Non-pigmented ciliary epithelial cell (primary cell): ENCODE measurements at regions not wholly inside any gene's neighbourhood (a gene's known extent, or its start where the extent isn't known, plus 50 kb on each side); places are given as distances from the start of the nearest gene placed in this dataset.

Experiments used
- DNase-seq: peaks from one replicate; pipeline ENCODE4 v3.0.0-alpha.2; 2010; ENCODE audit warnings: low read depth

- no peak for DNase-seq
Measured at GRCh38 chr2:16170675-16171424, 230.5 kb downstream of the MYCN start.

- no peak for DNase-seq
Measured at GRCh38 chr2:16169381-16169960, 229.1 kb downstream of the MYCN start.

- DNase-seq: no peak
Measured at GRCh38 chr2:16168506-16169264, 228.3 kb downstream of the MYCN start.

- DNase-seq: no peak
Measured at GRCh38 chr2:16167870-16168426, 227.6 kb downstream of the MYCN start.

- DNase-seq: no peak
Measured at GRCh38 chr2:16167451-16167861, 227.1 kb downstream of the MYCN start.

GRCh38 chr2:16166327-16166981, 226.1 kb downstream of the MYCN start:
- no peak for DNase-seq

GRCh38 chr2:16165518-16166326, 225.4 kb downstream of the MYCN start:
- no peak for DNase-seq

- no peak for DNase-seq
Measured at GRCh38 chr2:16162491-16163040, 222.2 kb downstream of the MYCN start.

- DNase-seq: no peak
Measured at GRCh38 chr2:16161768-16162490, 221.6 kb downstream of the MYCN start.

- no peak for DNase-seq
Measured at GRCh38 chr2:16161085-16161565, 220.8 kb downstream of the MYCN start.

- no peak for DNase-seq
Measured at GRCh38 chr2:16160281-16161084, 220.1 kb downstream of the MYCN start.

GRCh38 chr2:16156411-16156810, 216.1 kb downstream of the MYCN start:
- DNase-seq: no peak

GRCh38 chr2:16155766-16156165, 215.4 kb downstream of the MYCN start:
- DNase-seq: no peak

GRCh38 chr2:16155366-16155765, 215.0 kb downstream of the MYCN start:
- no peak for DNase-seq

GRCh38 chr2:16154501-16155280, 214.3 kb downstream of the MYCN start:
- no peak for DNase-seq

- no peak for DNase-seq
Measured at GRCh38 chr2:16154061-16154460, 213.7 kb downstream of the MYCN start.

- DNase-seq: no peak
Measured at GRCh38 chr2:16153754-16154035, 213.3 kb downstream of the MYCN start.

GRCh38 chr2:16152928-16153753, 212.8 kb downstream of the MYCN start:
- no peak for DNase-seq
